NCI-H69 (cell line): ENCODE measurements at regions not wholly inside any gene's neighbourhood (a gene's known extent, or its start where the extent isn't known, plus 50 kb on each side); places are given as distances from the start of the nearest gene placed in this dataset.

Experiments used
- DNase-seq: peaks from one replicate; lab custom pipeline; 2025; lab: John Stamatoyannopoulos, UW

DNA sequence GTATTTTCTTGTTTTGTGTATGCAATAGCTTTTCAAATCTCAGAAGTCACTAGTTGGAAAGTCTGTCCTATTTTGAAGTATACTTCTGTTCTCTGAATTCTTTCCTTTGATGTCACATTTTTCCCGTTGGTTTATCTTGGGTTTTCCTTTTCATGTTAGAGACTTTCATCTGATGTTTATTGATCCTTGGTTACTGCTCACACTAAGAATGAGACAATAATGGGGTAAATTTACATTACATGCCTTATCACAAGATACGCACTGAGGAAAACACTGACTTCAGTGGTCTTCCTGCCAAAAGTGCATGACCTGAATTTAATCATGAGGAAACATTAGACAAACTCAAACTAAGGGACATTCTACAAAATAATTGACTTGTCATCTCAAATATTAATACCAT is 63.5 kb upstream of the C1GALT1 start:
- DNase-seq: no peak

DNA sequence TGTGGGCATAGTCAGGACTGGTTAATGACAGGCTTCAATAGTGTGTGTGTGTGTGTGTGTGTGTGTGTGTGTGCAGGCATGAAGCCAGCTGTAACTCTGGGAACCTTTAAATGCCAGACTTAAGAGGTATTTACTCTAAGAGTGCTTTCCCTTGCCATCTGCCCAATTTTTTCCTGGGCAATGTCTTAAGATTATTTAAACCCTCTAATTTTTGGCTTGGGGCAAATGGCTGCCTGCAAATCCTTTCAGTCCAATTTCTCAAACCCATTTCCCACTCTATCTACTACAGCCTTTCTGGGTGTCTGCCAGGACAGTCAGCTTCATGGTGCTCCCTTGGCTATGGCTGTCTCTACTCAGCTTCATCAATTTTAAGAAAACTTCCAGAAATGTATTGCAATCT is 62.6 kb upstream of the C1GALT1 start:
- peak; percentile 92 for DNase-seq

DNA sequence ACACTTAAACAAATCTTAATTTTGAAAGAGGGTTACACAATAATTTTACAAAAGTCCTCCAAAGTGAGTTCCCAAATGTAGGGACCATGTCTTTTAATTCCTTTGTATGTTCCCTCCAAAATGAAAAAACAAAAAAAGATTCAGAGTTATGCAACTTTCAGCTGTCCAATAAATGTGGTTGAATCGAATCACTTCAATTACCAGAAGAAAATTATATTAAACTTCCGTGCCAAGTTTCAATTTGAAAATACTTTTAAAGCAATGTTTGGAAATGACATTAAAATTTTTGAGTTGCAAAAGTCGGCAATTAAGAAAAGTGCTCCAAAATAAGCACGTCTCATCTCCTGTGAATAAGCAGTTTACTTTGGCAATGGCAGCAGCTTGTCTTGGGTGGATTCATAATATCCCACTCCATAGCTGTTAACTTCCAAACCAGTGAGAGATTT is 60.3 kb upstream of the C1GALT1 start:
- no peak for DNase-seq

DNA sequence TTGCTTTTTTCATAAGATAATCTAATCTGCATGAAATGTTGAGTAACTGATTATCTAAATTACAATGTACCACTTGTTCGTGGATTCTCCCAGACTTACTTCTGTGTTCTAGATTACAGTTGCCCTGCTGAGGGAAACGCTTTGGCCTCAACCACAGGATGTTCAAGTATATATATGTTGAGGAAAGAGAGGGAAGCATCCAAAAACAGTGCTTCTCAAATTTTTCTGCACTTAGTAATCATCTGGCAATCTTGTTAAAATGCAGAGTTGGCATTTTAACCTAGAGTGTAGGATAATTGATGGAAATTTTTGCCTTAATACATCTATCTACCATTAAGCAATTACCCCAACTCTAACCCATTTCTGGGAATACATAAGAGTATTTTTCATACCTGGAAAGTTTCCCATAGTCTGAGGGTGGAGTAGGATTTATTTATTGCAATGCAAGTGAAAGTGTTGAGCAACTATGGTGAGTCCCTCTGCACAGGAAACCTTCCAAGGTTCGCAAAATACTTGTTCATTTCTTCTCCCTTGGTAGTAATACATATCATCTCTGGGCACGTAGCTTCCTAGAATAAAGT is 59.6 kb upstream of the C1GALT1 start:
- no peak for DNase-seq

DNA sequence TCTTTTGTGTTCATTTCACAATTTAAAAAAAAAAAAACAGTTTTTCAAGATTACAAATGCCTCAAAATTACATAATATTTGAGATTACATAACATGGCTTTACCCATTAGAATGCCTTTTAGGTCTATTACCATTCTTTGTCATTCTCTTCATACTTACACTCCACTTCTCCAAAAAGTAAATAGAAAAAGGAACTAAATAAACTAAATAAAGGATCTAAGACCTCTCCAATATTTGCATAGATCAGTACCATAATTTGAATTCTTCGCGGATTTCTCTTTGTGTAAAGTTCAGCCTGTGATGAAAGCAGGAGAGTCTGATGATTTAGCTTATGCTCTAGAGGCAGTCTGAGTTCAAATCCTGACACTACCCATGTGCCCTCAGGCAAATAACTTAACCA is 56.4 kb upstream of the C1GALT1 start:
- DNase-seq: no peak

DNA sequence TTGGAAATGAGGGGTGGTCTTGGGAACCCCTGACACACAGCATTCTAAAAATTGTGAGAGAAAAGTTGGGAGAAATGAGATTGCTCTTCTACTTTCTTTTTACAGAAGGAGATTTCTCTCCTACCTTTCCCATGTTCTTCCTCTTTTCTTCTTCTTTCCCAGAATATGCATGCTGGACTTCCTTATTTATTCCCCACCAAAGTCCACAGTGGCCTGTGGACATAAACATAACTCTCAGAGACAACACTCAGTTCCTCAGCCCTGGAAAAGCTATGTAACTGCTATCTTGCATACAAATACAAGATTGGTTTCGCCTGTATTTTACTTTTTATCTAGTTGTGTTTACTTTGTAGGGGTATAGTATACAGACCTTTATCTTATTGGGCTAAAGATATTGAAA is 54.6 kb upstream of the C1GALT1 start:
- no peak for DNase-seq

DNA sequence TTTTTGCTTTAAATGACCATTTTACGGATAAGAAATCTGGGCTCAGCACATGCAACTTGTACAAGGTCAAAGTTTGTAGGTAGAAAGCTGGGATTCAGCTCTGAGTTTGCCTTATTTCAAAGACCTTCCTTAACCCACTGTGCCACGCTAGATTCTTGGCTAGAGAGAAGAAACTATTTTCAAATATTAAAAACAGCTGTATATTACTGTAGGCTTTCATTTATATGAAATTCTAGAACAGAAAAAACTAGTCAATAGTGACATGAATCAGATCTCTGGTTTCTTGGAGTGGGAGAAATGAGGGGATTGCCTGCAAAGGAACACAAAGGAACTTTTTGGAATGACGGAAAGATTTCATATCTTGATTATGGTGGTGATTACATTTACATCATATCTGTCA is 53.0 kb upstream of the C1GALT1 start:
- no peak for DNase-seq

DNA sequence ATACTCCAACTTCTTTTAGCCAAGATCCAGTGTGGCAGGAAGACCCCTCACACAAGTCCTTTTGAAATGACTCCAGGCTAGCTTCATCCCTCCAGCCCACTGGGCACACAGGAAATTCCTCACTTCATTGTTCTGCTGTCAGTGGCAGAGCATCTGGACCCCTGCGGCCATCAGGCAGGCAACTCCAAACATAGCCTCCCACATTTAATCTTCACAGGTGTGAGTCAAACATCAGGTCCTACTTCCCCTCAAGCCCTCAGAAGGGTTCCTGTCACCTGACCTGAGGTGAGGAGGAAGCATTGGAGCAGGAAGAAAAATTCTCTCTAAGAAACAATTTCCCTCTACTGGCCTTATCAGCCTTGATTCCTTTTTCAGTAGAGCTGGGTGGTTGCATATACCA is 51.1 kb upstream of the C1GALT1 start:
- DNase-seq: peak; percentile 76
